MCF 10A (cell line): ENCODE measurements at regions not wholly inside any gene's neighbourhood (a gene's known extent, or its start where the extent isn't known, plus 50 kb on each side); places are given as distances from the start of the nearest gene placed in this dataset.

Source experiments
- BruUV-seq: library from RNA; stranded (reverse); fragments of 400-500 nt; replicated peaks from 2 replicates; lab custom pipeline; 2021; lab: Mats Ljungman, UMichigan
- CTCF ChIA-PET: fragments of 300-600 bp; sonication (Branson Sonifier 250); formaldehyde crosslinking; extraction: SDS; loops from one replicate; lab custom pipeline; 2021; ENCODE audit warnings: antibody characterized with exemption, inconsistent platforms; lab: Yijun Ruan, JAX
- POLR2A ChIA-PET: fragments of 300-600, 350-650 bp; sonication (Branson Sonifier 250); formaldehyde crosslinking; extraction: SDS; loops from one replicate; lab custom pipeline; 2020; ENCODE audit warnings: antibody characterized with exemption, inconsistent platforms; lab: Yijun Ruan, JAX
- DNase-seq: peaks from one replicate; pipeline ENCODE4 v3.0.0-alpha.2; 2018; ENCODE audit not compliant: unreplicated experiment
- H3K27ac Mint-ChIP-seq: one replicate; pipeline ENCODE4 v1.8.0; 2022; ENCODE audit warnings: mild to moderate bottlenecking, low read depth, mixed read lengths; ENCODE audit not compliant: unreplicated experiment
- H3K27me3 Mint-ChIP-seq: one replicate; pipeline ENCODE4 v1.8.0; 2022; ENCODE audit warnings: mixed read lengths; ENCODE audit not compliant: insufficient read depth, unreplicated experiment
- H3K36me3 Mint-ChIP-seq: one replicate; pipeline ENCODE4 v1.8.0; 2022; ENCODE audit warnings: mild to moderate bottlenecking, moderate library complexity, mixed read lengths; ENCODE audit not compliant: insufficient read depth, unreplicated experiment
- H3K4me1 Mint-ChIP-seq: one replicate; pipeline ENCODE4 v1.8.0; 2022; ENCODE audit warnings: mixed read lengths; ENCODE audit not compliant: insufficient read depth, unreplicated experiment
- H3K4me3 Mint-ChIP-seq: one replicate; pipeline ENCODE4 v1.8.0; 2022; ENCODE audit warnings: mild to moderate bottlenecking, moderate library complexity, mixed read lengths; ENCODE audit not compliant: unreplicated experiment
- H3K9me3 Mint-ChIP-seq: one replicate; pipeline ENCODE4 v1.8.0; 2022; ENCODE audit warnings: mixed read lengths; ENCODE audit not compliant: unreplicated experiment
- intact Hi-C: fragments of 100-400 bp; cut with micrococcal nuclease; formaldehyde crosslinking; loops from 2 replicates; pipeline ENCODE4 v1.14.1; 2022
- TF ChIP-seq, protein P1 (sequence below): fragments of 200-600 bp; IDR thresholded peaks from one replicate; pipeline ENCODE4 v1.8.0; 2022; ENCODE audit warnings: antibody characterized with exemption, mild to moderate bottlenecking; ENCODE audit not compliant: unreplicated experiment

DNA sequence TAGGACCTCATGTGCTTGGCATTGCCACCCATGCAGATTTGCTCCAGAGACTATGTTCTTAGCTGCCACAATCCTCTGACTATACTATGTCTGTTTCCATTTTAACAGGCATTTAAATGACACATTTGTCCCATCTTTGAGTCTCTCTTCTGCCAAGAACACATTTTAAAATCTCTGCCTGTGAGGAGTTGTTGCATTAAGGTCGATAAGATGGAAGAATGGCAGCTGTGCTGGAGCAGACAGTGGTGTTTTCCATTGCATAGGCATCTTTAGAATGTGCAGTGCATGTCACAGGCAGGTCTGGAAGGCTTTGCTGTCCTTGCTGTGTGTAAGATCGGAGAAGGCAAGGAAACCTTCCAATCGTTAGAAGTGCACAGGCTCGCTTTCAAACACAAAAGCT is 70.9 kb upstream of the CELF2 start:
- POLR2A ChIA-PET = no interaction called here
- intact Hi-C loops = no loop called here
- DNase-seq = no peak
- Mint-ChIP-seq H3K36me3 (no peaks in the 10 kb centered on the region), H3K4me3 (no peak overlapping the region), H3K27ac (no peak overlapping the region), H3K27me3 (no peaks in the 10 kb centered on the region), H3K9me3 (no peaks in the 10 kb centered on the region), H3K4me1 (no peaks in the 10 kb centered on the region)
- TF ChIP-seq, protein P1, sequence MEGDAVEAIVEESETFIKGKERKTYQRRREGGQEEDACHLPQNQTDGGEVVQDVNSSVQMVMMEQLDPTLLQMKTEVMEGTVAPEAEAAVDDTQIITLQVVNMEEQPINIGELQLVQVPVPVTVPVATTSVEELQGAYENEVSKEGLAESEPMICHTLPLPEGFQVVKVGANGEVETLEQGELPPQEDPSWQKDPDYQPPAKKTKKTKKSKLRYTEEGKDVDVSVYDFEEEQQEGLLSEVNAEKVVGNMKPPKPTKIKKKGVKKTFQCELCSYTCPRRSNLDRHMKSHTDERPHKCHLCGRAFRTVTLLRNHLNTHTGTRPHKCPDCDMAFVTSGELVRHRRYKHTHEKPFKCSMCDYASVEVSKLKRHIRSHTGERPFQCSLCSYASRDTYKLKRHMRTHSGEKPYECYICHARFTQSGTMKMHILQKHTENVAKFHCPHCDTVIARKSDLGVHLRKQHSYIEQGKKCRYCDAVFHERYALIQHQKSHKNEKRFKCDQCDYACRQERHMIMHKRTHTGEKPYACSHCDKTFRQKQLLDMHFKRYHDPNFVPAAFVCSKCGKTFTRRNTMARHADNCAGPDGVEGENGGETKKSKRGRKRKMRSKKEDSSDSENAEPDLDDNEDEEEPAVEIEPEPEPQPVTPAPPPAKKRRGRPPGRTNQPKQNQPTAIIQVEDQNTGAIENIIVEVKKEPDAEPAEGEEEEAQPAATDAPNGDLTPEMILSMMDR = no peak
- no TSS peak for BruUV-seq
- CTCF ChIA-PET = no interaction called here

DNA sequence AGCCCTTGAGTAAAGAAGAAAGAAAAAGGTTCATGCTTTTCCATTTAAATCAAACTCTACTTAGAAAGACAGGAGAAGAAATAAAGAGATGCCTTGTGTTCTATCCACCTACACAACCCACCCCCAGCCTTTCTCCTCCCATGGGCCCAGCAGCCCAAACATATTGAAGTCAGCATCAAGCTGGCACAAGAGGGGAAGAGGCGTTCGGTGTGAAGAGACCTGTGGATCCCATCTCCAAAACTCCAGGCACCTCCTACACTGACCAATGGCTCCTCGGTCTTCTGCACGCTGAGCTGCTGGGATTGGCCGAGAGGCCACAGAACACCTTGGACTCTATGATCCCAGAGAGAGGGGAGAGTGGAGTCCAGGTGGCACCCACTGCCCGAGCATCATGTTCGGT is 66.0 kb upstream of the CELF2 start:
- CTCF ChIA-PET = interaction anchor here (0.6 kb wide), 1 partner anchor 168 kb away, joined by 4 read pairs; no protein-coding TSS in a partner anchor
- no TSS peak for BruUV-seq
- no peak overlapping the region for H3K27ac Mint-ChIP-seq

DNA sequence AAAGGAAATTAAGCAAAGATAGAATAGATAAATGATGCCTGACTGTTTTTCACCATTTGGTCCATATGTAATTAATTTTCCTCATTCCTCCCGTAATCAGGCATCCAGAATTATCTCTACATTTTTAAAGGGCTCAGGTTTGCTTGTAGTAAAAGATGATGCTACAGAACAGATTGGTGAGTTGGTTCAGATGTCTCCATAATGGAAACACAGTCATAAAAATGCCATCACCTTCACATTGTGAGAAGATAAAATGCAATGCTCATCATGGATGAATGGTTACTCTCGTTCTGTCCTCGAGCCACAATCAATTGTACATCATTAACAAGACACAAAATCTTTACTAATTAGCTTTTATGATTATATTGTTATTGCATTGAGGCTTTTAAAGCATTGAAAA is 64.9 kb upstream of the CELF2 start:
- H3K27ac Mint-ChIP-seq = no peak overlapping the region
- no peaks in the 10 kb centered on the region for H3K27me3 Mint-ChIP-seq
- intact Hi-C loops = no loop called here
- H3K4me3 Mint-ChIP-seq = no peak overlapping the region
- H3K36me3 Mint-ChIP-seq = no peaks in the 10 kb centered on the region
- ChIA-PET CTCF (no interaction called here), POLR2A (no interaction called here)
- no TSS peak for BruUV-seq
- no peak for DNase-seq
- no peaks in the 10 kb centered on the region for H3K4me1 Mint-ChIP-seq
- TF ChIP-seq, protein P1 = no peak
- no peaks in the 10 kb centered on the region for H3K9me3 Mint-ChIP-seq

More for the DNA sequence above, 66.0 kb upstream of the CELF2 start:
- H3K4me1 Mint-ChIP-seq = no peaks in the 10 kb centered on the region
- DNase-seq = no peak
- intact Hi-C loops = no loop called here
- no peak overlapping the region for H3K4me3 Mint-ChIP-seq
- POLR2A ChIA-PET = no interaction called here
- H3K36me3 Mint-ChIP-seq = no peaks in the 10 kb centered on the region
- no peaks in the 10 kb centered on the region for H3K27me3 Mint-ChIP-seq
- TF ChIP-seq, protein P1 = no peak
- H3K9me3 Mint-ChIP-seq = no peaks in the 10 kb centered on the region

DNA sequence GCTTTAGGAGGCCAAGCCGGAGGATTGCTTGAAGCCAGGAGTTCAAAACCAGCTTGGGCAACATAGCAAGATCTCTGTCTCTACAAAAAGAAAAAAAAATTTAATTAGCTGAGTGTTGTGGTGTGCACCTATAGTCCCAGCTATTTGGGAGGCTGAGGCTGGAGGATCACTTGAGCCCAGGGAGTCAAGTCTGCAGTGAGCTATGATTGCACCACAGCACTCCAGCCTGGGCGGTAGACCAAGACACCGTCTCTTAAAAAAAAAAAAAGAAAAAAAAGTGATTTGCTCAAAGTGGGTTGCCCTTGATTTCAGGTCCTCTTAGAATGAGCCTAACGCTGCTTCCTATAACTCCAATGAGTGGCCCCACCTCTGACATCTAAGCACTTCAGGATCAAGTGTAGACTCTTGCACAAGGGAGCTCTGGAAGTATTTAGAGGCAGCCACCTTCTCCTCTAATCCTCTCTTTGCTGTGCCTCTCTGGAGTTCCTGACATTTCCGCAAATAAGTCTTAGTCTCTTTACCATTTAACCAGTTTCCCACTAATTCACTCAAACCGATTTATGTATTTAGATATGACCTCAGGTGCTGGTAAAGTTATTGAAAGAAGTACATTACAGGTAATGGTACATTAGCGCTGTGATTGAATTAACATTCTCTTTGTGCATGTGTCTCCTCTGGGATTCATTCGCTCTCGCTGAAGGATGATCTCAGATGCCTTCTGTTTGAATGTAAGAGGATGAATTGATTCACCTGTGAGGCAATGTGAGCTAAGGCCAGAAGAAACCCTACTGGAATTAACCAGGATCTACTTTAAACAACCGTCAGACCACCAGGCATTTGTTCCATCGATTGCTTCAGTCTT is 60.8 kb upstream of the CELF2 start:
- no peaks in the 10 kb centered on the region for H3K36me3 Mint-ChIP-seq
- no peak for DNase-seq
- ChIA-PET POLR2A (no interaction called here), CTCF (interaction anchor here (0.6 kb wide), 1 partner anchor 1615 kb away, joined by 3 read pairs; no protein-coding TSS in a partner anchor)
- no peak overlapping the region for H3K27ac Mint-ChIP-seq
- no peaks in the 10 kb centered on the region for H3K9me3 Mint-ChIP-seq
- TF ChIP-seq, protein P1 = no peak
- H3K4me3 Mint-ChIP-seq = no peak overlapping the region
- no peaks in the 10 kb centered on the region for H3K4me1 Mint-ChIP-seq
- no peaks in the 10 kb centered on the region for H3K27me3 Mint-ChIP-seq
- BruUV-seq = no TSS peak
- intact Hi-C loops = no loop called here
